ENCODE measurements at regions not wholly inside any gene's neighbourhood (a gene's known extent, or its start where the extent isn't known, plus 50 kb on each side); places are given as distances from the start of the nearest gene placed in this dataset.
"Not testable (repeated sequence)": the region's sequence is repeated elsewhere in the genome, so short reads cannot be mapped to it uniquely, and the experiment has no call there.

GRCh38 chr2:224217233-224217961 lies 178.3 kb upstream of the SERPINE2 start:
- H3K4me1 ChIP-seq (ENCODE audit: insufficient read depth, low read length, poor library complexity, severe bottlenecking): no peaks in the 10 kb centered on the region
- no peaks in the 10 kb centered on the region for H3K27me3 ChIP-seq (ENCODE audit: insufficient read depth, low read length, poor library complexity, severe bottlenecking)
- H3K4me2 ChIP-seq (ENCODE audit: low read depth, low read length, poor library complexity, severe bottlenecking): no peak overlapping the region
- no peaks in the 10 kb centered on the region for H3K79me2 ChIP-seq (ENCODE audit: insufficient read depth, low read length)
- H3K4me3 ChIP-seq (ENCODE audit: low read length, poor library complexity, severe bottlenecking): no peak overlapping the region
- no peak overlapping the region for H2AFZ ChIP-seq (ENCODE audit: low read length)
- H3K9me3 ChIP-seq (ENCODE audit: insufficient read depth, low read depth, low read length): no peaks in the 10 kb centered on the region
- H3K9me2 ChIP-seq (replicated peaks; ENCODE audit: low read depth, low read length): no peaks in the 10 kb centered on the region
- H3F3A ChIP-seq (ENCODE audit: low read depth): no peaks in the 10 kb centered on the region
- no peak overlapping the region for H3K9ac ChIP-seq (ENCODE audit: low read depth, low read length, poor library complexity, severe bottlenecking)
- H4K20me1 ChIP-seq (ENCODE audit: insufficient read depth, low read length, poor library complexity, severe bottlenecking): no peaks in the 10 kb centered on the region
- no peak for TF ChIP-seq CTCF (conservative IDR thresholded peaks at IDR 0.05; ENCODE audit: low read length)
- TF ChIP-seq EZH2phosphoT487 (IDR thresholded peaks at IDR 0.05; ENCODE audit: borderline replicate concordance): no peak
- H3K36me3 ChIP-seq (ENCODE audit: insufficient read depth, low read length): no peaks in the 10 kb centered on the region

GRCh38 chr2:224215611-224216010 lies 176.5 kb upstream of the SERPINE2 start:
- H3K4me1 ChIP-seq (ENCODE audit: insufficient read depth, low read length, poor library complexity, severe bottlenecking); H3K4me2 ChIP-seq (ENCODE audit: low read depth, low read length, poor library complexity, severe bottlenecking); H3K4me3 ChIP-seq (ENCODE audit: low read length, poor library complexity, severe bottlenecking); H3K27me3 ChIP-seq (ENCODE audit: insufficient read depth, low read length, poor library complexity, severe bottlenecking); H3K79me2 ChIP-seq (ENCODE audit: insufficient read depth, low read length); H2AFZ ChIP-seq (ENCODE audit: low read length); H3K9me3 ChIP-seq (ENCODE audit: insufficient read depth, low read depth, low read length); H3K9ac ChIP-seq (ENCODE audit: low read depth, low read length, poor library complexity, severe bottlenecking); H3F3A ChIP-seq (ENCODE audit: low read depth); H3K36me3 ChIP-seq (ENCODE audit: insufficient read depth, low read length); H3K9me2 ChIP-seq (replicated peaks; ENCODE audit: low read depth, low read length); H4K20me1 ChIP-seq (ENCODE audit: insufficient read depth, low read length, poor library complexity, severe bottlenecking): not testable (repeated sequence)

GRCh38 chr2:224213396-224213795 lies 174.3 kb upstream of the SERPINE2 start:
- H3F3A ChIP-seq (ENCODE audit: low read depth): no peaks in the 10 kb centered on the region
- H3K4me3 ChIP-seq (ENCODE audit: low read length, poor library complexity, severe bottlenecking): no peak overlapping the region
- no peaks in the 10 kb centered on the region for H3K79me2 ChIP-seq (ENCODE audit: insufficient read depth, low read length)
- no peaks in the 10 kb centered on the region for H3K36me3 ChIP-seq (ENCODE audit: insufficient read depth, low read length)
- H3K9me2 ChIP-seq (replicated peaks; ENCODE audit: low read depth, low read length): no peaks in the 10 kb centered on the region
- H3K27me3 ChIP-seq (ENCODE audit: insufficient read depth, low read length, poor library complexity, severe bottlenecking): no peaks in the 10 kb centered on the region
- H3K9me3 ChIP-seq (ENCODE audit: insufficient read depth, low read depth, low read length): no peaks in the 10 kb centered on the region
- no peak overlapping the region for H2AFZ ChIP-seq (ENCODE audit: low read length)
- TF ChIP-seq CTCF (conservative IDR thresholded peaks at IDR 0.05; ENCODE audit: low read length) (no peak), EZH2phosphoT487 (IDR thresholded peaks at IDR 0.05; ENCODE audit: borderline replicate concordance) (no peak)
- H4K20me1 ChIP-seq (ENCODE audit: insufficient read depth, low read length, poor library complexity, severe bottlenecking): no peaks in the 10 kb centered on the region
- no peak overlapping the region for H3K9ac ChIP-seq (ENCODE audit: low read depth, low read length, poor library complexity, severe bottlenecking)
- H3K4me2 ChIP-seq (ENCODE audit: low read depth, low read length, poor library complexity, severe bottlenecking): no peak overlapping the region
- H3K4me1 ChIP-seq (ENCODE audit: insufficient read depth, low read length, poor library complexity, severe bottlenecking): no peaks in the 10 kb centered on the region

- H4K20me1 ChIP-seq (ENCODE audit: insufficient read depth, low read length, poor library complexity, severe bottlenecking): no peaks in the 10 kb centered on the region
- no peaks in the 10 kb centered on the region for H3K27me3 ChIP-seq (ENCODE audit: insufficient read depth, low read length, poor library complexity, severe bottlenecking)
- H3K79me2 ChIP-seq (ENCODE audit: insufficient read depth, low read length): no peaks in the 10 kb centered on the region
- H3K9me2 ChIP-seq (replicated peaks; ENCODE audit: low read depth, low read length): no peaks in the 10 kb centered on the region
- H3K4me2 ChIP-seq (ENCODE audit: low read depth, low read length, poor library complexity, severe bottlenecking): no peak overlapping the region
- H3F3A ChIP-seq (ENCODE audit: low read depth): no peaks in the 10 kb centered on the region
- no peaks in the 10 kb centered on the region for H3K36me3 ChIP-seq (ENCODE audit: insufficient read depth, low read length)
- H3K9ac ChIP-seq (ENCODE audit: low read depth, low read length, poor library complexity, severe bottlenecking): no peak overlapping the region
- H3K4me3 ChIP-seq (ENCODE audit: low read length, poor library complexity, severe bottlenecking): no peak overlapping the region
- H3K4me1 ChIP-seq (ENCODE audit: insufficient read depth, low read length, poor library complexity, severe bottlenecking): no peaks in the 10 kb centered on the region
- no peak overlapping the region for H2AFZ ChIP-seq (ENCODE audit: low read length)
- H3K9me3 ChIP-seq (ENCODE audit: insufficient read depth, low read depth, low read length): no peaks in the 10 kb centered on the region
- no peak for TF ChIP-seq EZH2phosphoT487 (IDR thresholded peaks at IDR 0.05; ENCODE audit: borderline replicate concordance)
- no peak for TF ChIP-seq CTCF (conservative IDR thresholded peaks at IDR 0.05; ENCODE audit: low read length)
Measured at GRCh38 chr2:224211791-224212190, 172.7 kb upstream of the SERPINE2 start.
